Fibroblast of lung (primary cell): ENCODE measurements at regions not wholly inside any gene's neighbourhood (a gene's known extent, or its start where the extent isn't known, plus 50 kb on each side); places are given as distances from the start of the nearest gene placed in this dataset.

Experiments
- EZH2 ChIP-seq: IDR thresholded peaks from 2 replicates; pipeline ENCODE4 v1.5.1; 2012; ENCODE audit warnings: low read length, control low read depth, mild to moderate bottlenecking; ENCODE audit errors: missing control alignments
- TF ChIP-seq, protein P1 (sequence below), 2 donors: IDR thresholded peaks in 1 of 2; conservative IDR thresholded peaks in 1 of 2; 1 replicate in 1 of 2; 2 replicates in 1 of 2; pipeline ENCODE4 v1.5.1; 2011 to 2012; ENCODE audit warnings: low read length in 2 of 2, control low read depth in 1 of 2, inconsistent platforms in 1 of 2, low read depth in 1 of 2, mild to moderate bottlenecking in 1 of 2

GRCh38 chr4:138964716-138965426 lies 50.7 kb upstream of the NOCT start:
- TF ChIP-seq, protein P1, sequence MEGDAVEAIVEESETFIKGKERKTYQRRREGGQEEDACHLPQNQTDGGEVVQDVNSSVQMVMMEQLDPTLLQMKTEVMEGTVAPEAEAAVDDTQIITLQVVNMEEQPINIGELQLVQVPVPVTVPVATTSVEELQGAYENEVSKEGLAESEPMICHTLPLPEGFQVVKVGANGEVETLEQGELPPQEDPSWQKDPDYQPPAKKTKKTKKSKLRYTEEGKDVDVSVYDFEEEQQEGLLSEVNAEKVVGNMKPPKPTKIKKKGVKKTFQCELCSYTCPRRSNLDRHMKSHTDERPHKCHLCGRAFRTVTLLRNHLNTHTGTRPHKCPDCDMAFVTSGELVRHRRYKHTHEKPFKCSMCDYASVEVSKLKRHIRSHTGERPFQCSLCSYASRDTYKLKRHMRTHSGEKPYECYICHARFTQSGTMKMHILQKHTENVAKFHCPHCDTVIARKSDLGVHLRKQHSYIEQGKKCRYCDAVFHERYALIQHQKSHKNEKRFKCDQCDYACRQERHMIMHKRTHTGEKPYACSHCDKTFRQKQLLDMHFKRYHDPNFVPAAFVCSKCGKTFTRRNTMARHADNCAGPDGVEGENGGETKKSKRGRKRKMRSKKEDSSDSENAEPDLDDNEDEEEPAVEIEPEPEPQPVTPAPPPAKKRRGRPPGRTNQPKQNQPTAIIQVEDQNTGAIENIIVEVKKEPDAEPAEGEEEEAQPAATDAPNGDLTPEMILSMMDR (conservative IDR thresholded peaks at IDR 0.05 in 1 of 2, IDR thresholded peaks at IDR 0.05 in 1 of 2; ENCODE audit: low read depth in 1 of 2, low read length in 2 of 2), result no peak
- TF ChIP-seq EZH2, result no peak
